ENCODE measurements at regions not wholly inside any gene's neighbourhood (a gene's known extent, or its start where the extent isn't known, plus 50 kb on each side); places are given as distances from the start of the nearest gene placed in this dataset.
A peak's percentile ranks its signal among the peaks of the same experiment; 100 is the strongest.
"Not testable (repeated sequence)": the region's sequence is repeated elsewhere in the genome, so short reads cannot be mapped to it uniquely, and the experiment has no call there.

DNA sequence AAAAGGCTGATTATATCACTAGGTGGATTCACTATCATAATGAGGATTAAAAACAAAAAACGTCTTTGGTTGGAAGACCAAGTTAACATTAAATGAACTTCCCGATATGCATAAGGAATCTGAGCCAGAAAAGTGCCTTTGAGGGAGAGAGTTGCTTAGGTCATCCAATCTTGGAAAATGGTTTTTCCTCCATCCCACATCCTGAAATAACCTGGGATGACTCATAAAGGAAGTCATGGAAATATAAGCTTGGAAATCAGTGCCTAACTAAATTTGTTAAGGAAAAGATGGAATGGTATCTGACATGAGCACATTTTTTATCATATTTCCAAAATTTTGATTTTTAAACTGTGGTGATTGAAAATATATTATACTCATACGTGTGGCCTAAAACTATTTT is 66.0 kb downstream of the KBTBD8 start:
- no peak for DNase-seq (ENCODE audit: low read depth in 2 of 2)

DNA sequence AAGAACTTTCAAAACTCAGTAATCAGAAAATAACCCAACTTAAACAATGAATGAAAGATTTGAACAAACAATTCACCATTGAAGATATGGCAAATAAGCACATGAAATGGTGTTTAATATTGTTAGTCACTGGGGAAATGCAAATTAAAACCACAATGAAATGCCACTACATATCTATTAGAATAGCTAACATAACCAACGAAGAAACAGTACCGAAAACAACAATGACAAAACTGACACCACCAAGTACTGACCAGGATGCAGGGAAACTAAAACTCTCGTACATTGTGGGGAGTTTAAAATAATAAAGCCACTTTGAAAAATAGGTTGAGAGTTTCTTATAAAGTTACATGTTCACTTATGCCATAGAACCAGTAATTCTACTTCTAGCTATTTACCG is 69.1 kb downstream of the KBTBD8 start:
- DNase-seq (ENCODE audit: low read depth in 2 of 2), result no peak

DNA sequence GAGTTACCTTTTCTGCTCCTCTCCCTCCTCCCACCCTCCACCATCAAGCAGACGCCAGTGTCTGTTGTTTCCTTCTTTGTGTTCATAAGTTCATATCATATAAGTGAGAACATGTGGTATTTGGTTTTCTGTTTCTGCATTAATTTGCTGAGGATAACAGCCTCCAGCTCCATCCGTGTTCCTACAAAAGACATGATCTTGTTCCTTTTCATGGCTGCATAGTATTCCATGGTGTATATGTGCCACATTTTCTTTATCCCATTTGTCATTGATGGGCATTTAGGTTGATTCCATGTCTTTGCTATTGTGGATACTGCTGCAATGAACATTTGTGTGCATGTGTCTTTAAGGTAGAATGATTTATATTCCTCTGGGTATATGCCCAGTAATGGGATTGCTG is 74.5 kb downstream of the KBTBD8 start:
- DNase-seq (ENCODE audit: low read depth in 2 of 2), result not testable (repeated sequence)

DNA sequence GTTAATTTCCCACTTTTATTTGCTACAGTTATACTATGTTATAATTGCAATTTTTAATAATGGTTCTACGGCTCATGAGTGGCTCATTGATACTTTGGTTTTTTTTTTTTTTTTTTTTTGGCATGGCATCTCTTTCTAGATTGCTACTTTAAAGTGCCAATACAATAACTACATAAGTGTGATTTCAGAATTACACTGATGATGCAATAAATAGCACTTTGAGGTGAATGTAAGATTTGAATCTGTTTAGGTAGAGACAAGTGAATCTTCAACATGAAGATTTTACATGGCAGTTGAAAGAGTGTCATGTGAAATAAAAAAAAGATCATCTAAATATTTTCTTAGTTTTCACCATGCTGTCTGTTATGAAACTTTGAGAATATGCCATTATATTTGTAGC is 75.7 kb downstream of the KBTBD8 start:
- DNase-seq (ENCODE audit: low read depth in 2 of 2), result no peak

- DNase-seq (ENCODE audit: low read depth in 2 of 2), result no peak
Measured at GRCh38 chr3:67075295-67075694, 77.2 kb downstream of the KBTBD8 start.

DNA sequence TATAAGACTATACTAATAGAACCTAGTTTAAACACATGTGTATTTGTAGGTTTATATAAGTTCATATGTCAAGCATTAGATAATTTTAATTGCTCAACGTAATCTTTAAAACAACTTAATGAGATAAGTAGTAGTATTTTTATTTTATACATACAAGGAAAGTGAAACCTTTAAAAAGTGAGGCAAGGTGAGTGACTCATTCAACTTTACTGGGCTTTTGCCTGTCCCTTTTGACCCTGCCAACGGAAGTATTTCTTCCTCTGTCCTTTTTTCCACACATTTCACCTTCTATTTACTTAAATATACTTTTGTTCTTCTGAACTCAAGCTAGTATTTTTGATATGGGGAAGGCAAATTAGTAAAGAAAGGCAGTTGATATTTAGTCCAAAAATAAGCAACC is 78.5 kb downstream of the KBTBD8 start:
- DNase-seq (ENCODE audit: low read depth in 2 of 2), result no peak

DNA sequence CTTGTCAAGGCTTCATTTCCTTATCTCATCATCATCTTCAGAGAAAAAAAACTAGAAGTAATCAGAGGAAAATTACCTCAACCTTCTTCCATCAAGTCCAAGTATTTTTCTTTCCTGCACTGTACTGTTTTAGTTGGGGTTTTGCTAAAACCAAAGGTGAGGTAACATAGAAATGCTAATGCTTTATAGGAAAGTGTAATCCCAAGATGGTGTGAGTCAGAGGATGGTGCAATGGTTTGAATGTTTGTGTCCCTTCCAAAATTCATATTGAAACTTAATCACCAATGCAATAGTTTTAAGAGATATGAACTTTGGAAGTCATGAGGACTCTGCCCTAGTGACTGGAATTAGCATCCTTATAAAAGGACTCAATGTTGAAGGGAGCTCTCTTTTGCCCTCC is 79.5 kb downstream of the KBTBD8 start:
- DNase-seq (ENCODE audit: low read depth in 2 of 2), result no peak

DNA sequence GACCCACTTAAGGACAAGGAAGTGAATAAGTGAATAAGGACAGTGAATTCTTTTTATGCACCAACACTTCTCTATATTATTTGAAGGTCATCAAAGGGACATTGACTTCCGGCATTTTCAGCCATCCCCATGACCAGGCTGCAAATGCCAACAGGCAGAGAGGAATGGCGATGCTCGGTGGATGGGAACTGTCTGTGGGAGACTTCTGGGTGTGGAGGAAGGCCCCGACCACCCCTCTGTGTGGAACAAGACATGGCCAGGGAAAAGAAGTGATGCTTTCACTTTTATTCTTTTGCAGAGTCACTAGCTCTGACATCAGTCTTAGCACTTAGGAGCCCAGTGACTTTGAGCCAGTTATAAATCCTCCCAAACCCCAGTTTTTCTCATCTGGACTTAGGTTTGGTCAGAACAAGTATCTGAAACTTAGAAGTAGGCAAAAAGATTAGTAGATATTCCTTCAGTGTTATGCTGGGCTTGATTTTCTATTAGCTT is 84.5 kb downstream of the KBTBD8 start:
- no peak for DNase-seq (ENCODE audit: low read depth in 2 of 2)

DNA sequence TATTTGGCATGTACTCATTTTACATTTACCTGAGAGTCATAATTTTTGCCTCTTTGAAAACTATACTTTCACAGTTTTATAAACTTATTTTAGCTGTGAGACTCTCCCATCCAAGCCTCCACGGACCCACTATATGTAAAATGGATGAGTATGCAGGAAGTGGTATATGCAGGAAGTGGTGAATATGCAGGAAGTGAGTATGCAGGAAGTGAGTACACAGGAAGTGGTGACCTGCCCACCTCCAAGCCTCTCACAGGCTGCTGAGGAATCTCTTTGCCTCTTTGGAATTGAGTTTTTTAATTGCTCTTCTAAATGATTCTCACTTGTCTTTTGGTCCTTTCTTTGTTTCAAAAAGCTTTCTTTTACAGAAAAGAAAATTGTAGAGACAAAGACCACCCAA is 85.2 kb downstream of the KBTBD8 start:
- peak; percentile 10 to 33 for DNase-seq (ENCODE audit: low read depth in 2 of 2)

DNA sequence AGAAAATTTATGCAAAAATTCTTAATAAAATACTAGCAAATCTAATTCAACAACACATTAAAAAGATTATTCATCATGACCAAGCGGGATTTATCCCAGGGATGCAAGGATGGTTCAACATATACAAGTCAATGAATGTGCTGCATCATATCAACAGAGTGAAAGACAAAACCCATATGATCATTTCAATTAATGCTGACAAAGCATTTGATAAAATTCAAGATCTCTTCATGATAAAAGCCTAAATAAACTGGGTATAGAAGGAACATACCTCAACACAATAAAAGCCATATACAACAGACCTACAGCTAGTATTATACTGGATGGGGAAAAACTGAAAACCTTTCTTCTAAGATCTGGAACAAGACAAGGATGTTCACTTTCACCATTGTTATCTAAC is 89.7 kb downstream of the KBTBD8 start:
- DNase-seq (ENCODE audit: low read depth in 2 of 2), result no peak

- no peak for DNase-seq (ENCODE audit: low read depth in 2 of 2)
Measured at GRCh38 chr3:67090474-67090873, 92.4 kb downstream of the KBTBD8 start.

DNA sequence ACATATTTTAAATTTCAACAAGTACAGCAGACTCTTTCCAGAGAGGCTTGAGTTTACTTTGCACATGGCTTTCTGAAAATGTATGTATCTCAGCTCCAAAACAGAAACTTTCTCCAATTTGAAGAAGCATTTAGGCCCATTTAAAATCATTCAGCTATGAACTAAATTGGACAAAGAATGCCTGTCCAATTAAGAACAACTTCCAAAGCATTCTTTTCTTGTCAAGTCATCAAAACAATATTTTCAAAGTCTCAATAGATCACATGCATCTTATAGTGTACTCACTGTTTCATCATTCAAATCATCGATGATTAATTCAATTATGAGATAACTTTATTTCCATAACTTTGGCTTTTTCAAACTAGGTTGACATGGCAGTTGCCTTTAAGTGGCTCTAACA is 95.2 kb downstream of the KBTBD8 start:
- DNase-seq (ENCODE audit: low read depth in 2 of 2), result no peak

GRCh38 chr3:67094167-67094566 is 96.1 kb downstream of the KBTBD8 start:
- DNase-seq (ENCODE audit: low read depth in 2 of 2), result no peak

DNA sequence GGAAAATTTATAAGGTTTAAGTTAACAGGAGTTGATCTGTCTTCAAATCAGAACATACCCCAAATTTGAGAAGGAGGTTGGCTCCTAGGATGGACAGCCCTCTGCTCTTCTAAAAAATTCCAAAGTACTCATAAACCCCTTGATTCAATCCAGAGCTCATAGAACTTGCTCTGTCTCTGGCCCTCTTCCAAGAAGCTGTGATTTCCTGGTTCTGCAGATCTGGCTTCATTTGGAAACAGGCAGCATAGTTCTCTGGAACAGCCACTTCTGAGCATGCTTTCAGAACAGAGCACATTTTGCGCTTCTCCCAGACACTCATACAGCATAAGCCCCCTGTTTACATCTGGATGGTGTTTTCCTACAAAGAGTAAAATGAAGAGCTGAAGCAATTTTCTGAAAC is 96.7 kb downstream of the KBTBD8 start:
- DNase-seq (ENCODE audit: low read depth in 2 of 2), result no peak

DNA sequence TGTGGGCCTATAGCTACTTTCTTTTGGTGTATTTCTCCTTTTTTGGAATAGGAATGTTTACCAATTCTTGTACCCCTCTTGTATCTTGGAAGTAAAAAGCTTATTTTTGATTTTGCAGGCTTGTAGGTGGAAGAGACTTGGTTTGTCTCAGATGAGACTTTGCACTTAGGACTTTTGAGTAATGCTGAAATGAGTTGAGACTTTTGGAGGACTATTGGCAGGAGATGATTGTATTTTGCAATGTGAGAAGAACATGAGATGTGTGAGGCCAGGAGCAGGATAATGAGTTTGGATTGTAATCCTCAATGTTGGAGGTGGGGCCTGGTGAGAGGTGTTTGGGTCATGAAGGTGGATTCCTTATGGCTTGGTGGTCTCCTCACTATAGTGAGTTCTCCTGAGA is 106.3 kb downstream of the KBTBD8 start:
- DNase-seq (ENCODE audit: low read depth in 2 of 2), result no peak

GRCh38 chr3:67106874-67107273 is 108.8 kb downstream of the KBTBD8 start:
- no peak for DNase-seq (ENCODE audit: low read depth in 2 of 2)

- DNase-seq (ENCODE audit: low read depth in 2 of 2), result no peak
Measured at GRCh38 chr3:67109651-67110204, 111.6 kb downstream of the KBTBD8 start.

DNA sequence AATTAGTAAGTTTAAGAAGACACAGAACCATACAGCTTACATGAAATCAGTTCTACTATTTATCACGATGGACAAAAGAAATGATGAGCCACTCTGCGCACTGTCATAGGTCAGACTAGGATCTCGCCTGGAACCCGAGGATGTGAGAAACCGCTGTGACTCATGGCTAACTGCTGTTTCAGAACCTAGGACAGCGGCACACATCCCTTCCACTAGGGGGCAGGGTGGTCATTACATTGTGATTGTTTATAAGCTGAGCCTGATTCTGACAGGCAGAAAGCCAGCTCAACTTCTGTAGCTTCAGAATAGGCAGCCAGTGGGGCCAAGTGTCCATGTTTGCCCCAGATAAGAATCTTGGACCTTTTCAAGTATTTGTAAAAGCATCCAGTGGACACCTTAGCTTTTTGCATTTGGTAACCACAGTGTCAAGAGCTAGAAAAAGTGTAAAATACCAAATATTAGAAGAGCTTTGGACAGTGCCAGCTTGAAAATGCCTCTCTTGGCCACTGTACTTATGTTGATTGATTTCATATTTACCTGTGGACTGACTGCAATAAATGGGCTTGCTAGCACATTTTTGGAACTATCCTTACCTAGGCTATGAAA is 115.8 kb downstream of the KBTBD8 start:
- DNase-seq (ENCODE audit: low read depth in 2 of 2), result peak; percentile 58 to 65

GRCh38 chr3:67118122-67118521 is 120.0 kb downstream of the KBTBD8 start:
- DNase-seq (ENCODE audit: low read depth in 2 of 2), result no peak

DNA sequence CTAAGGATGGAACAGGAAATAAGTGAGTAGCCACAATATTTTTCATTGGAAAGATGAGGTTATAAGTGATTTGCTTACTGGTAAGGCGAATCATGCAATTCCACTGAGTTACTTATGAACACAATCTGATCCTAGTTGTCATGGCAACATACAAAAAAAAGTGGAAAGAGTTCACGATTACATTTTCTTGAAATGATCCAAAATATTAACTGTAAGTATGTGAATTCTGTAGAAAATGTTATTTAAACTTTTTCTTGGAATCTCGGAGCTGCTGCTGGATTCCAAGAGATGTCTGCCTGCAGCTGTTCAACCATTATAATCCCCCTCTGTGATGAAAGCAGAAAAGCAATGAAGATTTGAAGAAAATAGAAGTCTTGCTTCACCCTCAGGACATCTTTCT is 120.5 kb downstream of the KBTBD8 start:
- no peak for DNase-seq (ENCODE audit: low read depth in 2 of 2)

DNA sequence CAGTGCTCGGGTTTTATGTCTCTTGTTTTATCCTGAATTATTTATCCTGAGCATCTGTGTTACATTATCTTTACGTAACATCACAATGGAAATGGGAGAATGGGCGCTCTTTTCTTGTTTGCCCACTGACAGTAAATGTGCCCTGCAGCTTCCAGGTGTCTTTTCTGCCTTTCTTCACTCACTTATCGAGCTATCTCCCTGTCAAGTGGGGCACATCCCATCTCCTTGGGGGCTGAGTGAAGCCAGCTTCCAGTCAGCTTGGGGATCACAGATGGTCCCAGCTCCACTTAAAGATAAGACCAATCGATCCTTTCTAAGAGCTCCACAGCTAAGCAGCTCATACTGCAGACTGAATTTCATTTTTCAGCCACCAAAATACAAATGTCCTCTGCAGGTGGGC is 125.8 kb downstream of the KBTBD8 start:
- no peak for DNase-seq (ENCODE audit: low read depth in 2 of 2)

- no peak for DNase-seq (ENCODE audit: low read depth in 2 of 2)
Measured at GRCh38 chr3:67127254-67127653, 129.1 kb downstream of the KBTBD8 start.

DNA sequence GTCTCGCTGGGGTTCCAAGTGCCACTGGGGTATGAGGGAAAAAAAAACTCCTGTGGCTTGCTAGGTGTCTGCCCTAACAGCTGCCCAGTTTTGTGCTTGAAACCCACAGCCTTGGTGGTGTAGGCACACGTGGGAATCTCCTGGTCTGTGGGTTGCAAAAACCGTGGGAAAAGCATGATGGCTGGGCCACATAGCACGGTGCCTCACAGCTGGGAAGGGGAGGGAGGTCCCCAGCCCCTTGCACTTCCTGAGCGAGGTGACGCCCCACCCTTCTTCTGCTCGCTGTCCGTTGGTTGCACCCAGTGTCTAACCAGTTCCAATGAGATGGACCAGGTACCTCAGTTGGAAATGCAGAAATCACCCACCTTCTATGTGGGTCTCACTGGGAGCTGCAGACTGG is 144.3 kb downstream of the KBTBD8 start:
- no peak for DNase-seq (ENCODE audit: low read depth in 2 of 2)

DNA sequence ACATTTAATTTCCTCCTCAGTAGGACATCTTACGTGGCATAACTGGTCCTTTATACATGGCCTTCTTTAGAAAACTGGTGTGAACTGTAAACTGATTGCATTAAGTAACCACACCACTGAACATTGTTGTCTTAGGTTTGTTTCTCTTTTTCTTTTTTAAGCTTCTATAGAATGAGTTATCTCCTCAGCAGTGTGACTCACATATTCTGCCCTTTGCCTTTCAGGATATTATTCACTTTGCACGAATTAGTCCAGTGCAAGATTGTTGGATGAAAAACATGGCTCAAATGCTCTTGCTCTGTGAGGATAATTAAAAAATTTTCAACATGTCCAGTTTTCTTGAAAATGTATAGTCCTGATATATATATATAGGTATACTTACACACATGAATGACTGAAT is 147.6 kb downstream of the KBTBD8 start:
- DNase-seq (ENCODE audit: low read depth in 2 of 2), result no peak

Data from activated CD8-positive, alpha-beta memory T cell treated with anti-CD3 and anti-CD28 coated beads for 4 hours (primary cell).